NCI-H1105 treated with DMSO at 0.1 percent for 48 hours (cell line): ENCODE measurements at regions not wholly inside any gene's neighbourhood (a gene's known extent, or its start where the extent isn't known, plus 50 kb on each side); places are given as distances from the start of the nearest gene placed in this dataset.

Source experiments
- DNase-seq: peaks from one replicate; lab custom pipeline; 2025; lab: John Stamatoyannopoulos, UW

GRCh38 chr12:18899678-18900317, 161.9 kb downstream of the CAPZA3 start:
- DNase-seq, result no peak

GRCh38 chr12:18905134-18905533, 167.2 kb downstream of the CAPZA3 start:
- DNase-seq, result no peak

- no peak for DNase-seq
Measured at GRCh38 chr12:18906395-18906794, 168.5 kb downstream of the CAPZA3 start.

GRCh38 chr12:18907127-18907526, 169.2 kb downstream of the CAPZA3 start:
- DNase-seq, result no peak

- DNase-seq, result no peak
Measured at GRCh38 chr12:18907728-18908127, 169.8 kb downstream of the CAPZA3 start.

GRCh38 chr12:18908191-18908590, 170.3 kb downstream of the CAPZA3 start:
- no peak for DNase-seq

- no peak for DNase-seq
Measured at GRCh38 chr12:18919871-18920511, 182.1 kb downstream of the CAPZA3 start.

GRCh38 chr12:18922851-18923250, 184.9 kb downstream of the CAPZA3 start:
- DNase-seq, result no peak

- no peak for DNase-seq
Measured at GRCh38 chr12:18923721-18924120, 185.8 kb downstream of the CAPZA3 start.

- no peak for DNase-seq
Measured at GRCh38 chr12:18926188-18926587, 188.3 kb downstream of the CAPZA3 start.

GRCh38 chr12:18932211-18932610, 194.3 kb downstream of the CAPZA3 start:
- DNase-seq, result no peak

- DNase-seq, result no peak
Measured at GRCh38 chr12:18932715-18933114, 194.8 kb downstream of the CAPZA3 start.

- no peak for DNase-seq
Measured at GRCh38 chr12:18935371-18935965, 194.1 kb upstream of the PLEKHA5 start.

- no peak for DNase-seq
Measured at GRCh38 chr12:18939051-18939450, 190.5 kb upstream of the PLEKHA5 start.

- DNase-seq, result no peak
Measured at GRCh38 chr12:18942669-18943068, 186.9 kb upstream of the PLEKHA5 start.

GRCh38 chr12:18943200-18943599, 186.3 kb upstream of the PLEKHA5 start:
- no peak for DNase-seq

- DNase-seq, result no peak
Measured at GRCh38 chr12:18946106-18946505, 183.4 kb upstream of the PLEKHA5 start.

- no peak for DNase-seq
Measured at GRCh38 chr12:18951218-18951617, 178.3 kb upstream of the PLEKHA5 start.

- no peak for DNase-seq
Measured at GRCh38 chr12:18953505-18953904, 176.0 kb upstream of the PLEKHA5 start.

GRCh38 chr12:18955594-18955993, 173.9 kb upstream of the PLEKHA5 start:
- no peak for DNase-seq

- no peak for DNase-seq
Measured at GRCh38 chr12:18965203-18965602, 164.3 kb upstream of the PLEKHA5 start.

- no peak for DNase-seq
Measured at GRCh38 chr12:18966954-18967353, 162.6 kb upstream of the PLEKHA5 start.

GRCh38 chr12:18967814-18968213, 161.7 kb upstream of the PLEKHA5 start:
- DNase-seq, result no peak

GRCh38 chr12:18969512-18969911, 160.0 kb upstream of the PLEKHA5 start:
- no peak for DNase-seq
